HCT116 (cell line): ENCODE measurements at regions not wholly inside any gene's neighbourhood (a gene's known extent, or its start where the extent isn't known, plus 50 kb on each side); places are given as distances from the start of the nearest gene placed in this dataset.
A peak's percentile ranks its signal among the peaks of the same experiment; 100 is the strongest.
"Not testable (repeated sequence)": the region's sequence is repeated elsewhere in the genome, so short reads cannot be mapped to it uniquely, and the experiment has no call there.

Experiments
- ATAC-seq: fragments of 200-7000 bp; cut with Tn5 transposase; 2 replicates; pipeline ENCODE4 v1.9.1; 2020; ENCODE audit warnings: mild to moderate bottlenecking, moderate library complexity
- BruUV-seq: library from RNA; stranded (reverse); fragments of 400-500 nt; replicated peaks from 2 replicates; lab custom pipeline; 2021; lab: Mats Ljungman, UMichigan
- CTCF ChIA-PET: fragments of 300-600 bp; sonication (Branson Sonifier 250); formaldehyde crosslinking; loops from one replicate; lab custom pipeline; 2021; ENCODE audit warnings: antibody characterized with exemption; lab: Charles Lee
- POLR2A ChIA-PET: fragments of 300-600, 350-600 bp; sonication (Branson Sonifier 250); formaldehyde crosslinking; loops from one replicate; lab custom pipeline; 2021; ENCODE audit warnings: antibody characterized with exemption; lab: Charles Lee
- RAD21 ChIA-PET, 2 experiments: fragments of 300-600 bp; sonication (Branson Sonifier 250); formaldehyde crosslinking; loops; one replicate each; lab custom pipeline; 2023; ENCODE audit warnings: low total read pairs in 2 of 2; ENCODE audit not compliant: uncharacterized antibody in 2 of 2, unreplicated experiment in 2 of 2, low non-redundant PET in 1 of 2; lab: Charles Lee
- DNase-seq: peaks from one replicate; pipeline ENCODE4 v3.0.0-alpha.2; 2010; ENCODE audit warnings: low read depth, low spot score
- H2AFZ ChIP-seq: fragments of 200-600 bp; shearing (Covaris generic), sonication (generic); 2 replicates; pipeline ENCODE4 v1.6.1; 2017; ENCODE audit warnings: low read depth, mixed run types, mixed read lengths, antibody characterized with exemption, low read length; ENCODE audit not compliant: poor library complexity, severe bottlenecking
- H3K27ac ChIP-seq: 2 replicates; pipeline ENCODE4 v1.5.1; 2012; ENCODE audit warnings: low read depth, low read length
- H3K27me3 ChIP-seq: fragments of 200-600 bp; sonication (generic); 2 replicates; pipeline ENCODE4 v1.6.1; 2016; ENCODE audit warnings: mixed run types, low read length, mixed read lengths; ENCODE audit not compliant: insufficient read depth
- H3K36me3 ChIP-seq, 2 experiments: fragments of 200-500 bp in 1 of 2; fragments of 200-600 bp in 1 of 2; sonication (Bioruptor generic) in 1 of 2; sonication (generic) in 1 of 2; 2 replicates each; pipeline versions ENCODE4 v1.5.1 to v1.6.1; 2014 to 2016; ENCODE audit warnings: low read length in 2 of 2, inconsistent platforms in 1 of 2, mixed read lengths in 1 of 2, mixed run types in 1 of 2; ENCODE audit not compliant: insufficient read depth in 2 of 2, control insufficient read depth in 1 of 2
- H3K4me1 ChIP-seq, 2 experiments: fragments of 200-600 bp in 1 of 2; sonication (generic) in 1 of 2; 2 replicates each; pipeline versions ENCODE4 v1.5.1 to v1.6.1; 2012 to 2017; ENCODE audit warnings: low read length in 2 of 2, inconsistent platforms in 1 of 2, mild to moderate bottlenecking in 1 of 2, mixed read lengths in 1 of 2, mixed run types in 1 of 2, moderate library complexity in 1 of 2; ENCODE audit not compliant: insufficient read depth in 2 of 2, control insufficient read depth in 1 of 2
- H3K4me2 ChIP-seq: fragments of 200-600 bp; sonication (generic); 2 replicates; pipeline ENCODE4 v1.6.1; 2017; ENCODE audit warnings: mixed run types, low read length, mixed read lengths
- H3K4me3 ChIP-seq, 2 experiments: fragments of 200-600 bp in 1 of 2; sonication (generic) in 1 of 2; replicated peaks in 1 of 2; 2 replicates each; pipeline ENCODE4 v1.5.1; 2011 to 2016; ENCODE audit warnings: low read length in 2 of 2, control low read depth in 1 of 2, low read depth in 1 of 2, mild to moderate bottlenecking in 1 of 2, mixed read lengths in 1 of 2, mixed run types in 1 of 2
- H3K79me2 ChIP-seq: fragments of 200-600 bp; sonication (generic); 2 replicates; pipeline ENCODE4 v1.6.1; 2017; ENCODE audit warnings: mild to moderate bottlenecking, mixed run types, low read length, moderate library complexity, mixed read lengths; ENCODE audit not compliant: insufficient read depth
- H3K9ac ChIP-seq: fragments of 200-600 bp; sonication (generic); 2 replicates; pipeline ENCODE4 v1.6.1; 2016; ENCODE audit warnings: low read length, mixed read lengths
- H3K9me2 ChIP-seq: fragments of 200-600 bp; sonication (generic), shearing (Covaris generic); 2 replicates; pipeline ENCODE4 v1.6.1; 2017; ENCODE audit warnings: mixed run types, mild to moderate bottlenecking, moderate library complexity; ENCODE audit not compliant: insufficient read depth
- H3K9me3 ChIP-seq, 2 experiments: fragments of 200-500 bp in 1 of 2; fragments of 200-600 bp in 1 of 2; sonication (Bioruptor generic) in 1 of 2; sonication (generic) in 1 of 2; 2 replicates each; pipeline ENCODE4 v1.6.1; 2014 to 2017; ENCODE audit warnings: low read length in 2 of 2, mixed read lengths in 2 of 2, inconsistent platforms in 1 of 2, low read depth in 1 of 2, mild to moderate bottlenecking in 1 of 2, mixed run types in 1 of 2, moderate library complexity in 1 of 2; ENCODE audit not compliant: control insufficient read depth in 1 of 2, insufficient read depth in 1 of 2
- H4K20me1 ChIP-seq: fragments of 200-600 bp; sonication (generic), shearing (Covaris generic); 2 replicates; pipeline ENCODE4 v1.6.1; 2017; ENCODE audit warnings: mixed run types, mild to moderate bottlenecking, moderate library complexity; ENCODE audit not compliant: insufficient read depth
- CBX3 ChIP-seq: IDR thresholded peaks from 2 replicates; pipeline ENCODE4 v1.6.1; 2012; ENCODE audit warnings: low read depth
- CEBPB ChIP-seq: IDR thresholded peaks from 2 replicates; pipeline ENCODE4 v1.6.1; 2012; ENCODE audit warnings: low read depth
- ELF1 ChIP-seq: IDR thresholded peaks from 2 replicates; pipeline ENCODE4 v1.6.1; 2012; ENCODE audit warnings: low read depth, borderline replicate concordance
- EZH2phosphoT487 ChIP-seq: fragments of 200-600 bp; IDR thresholded peaks from 2 replicates; pipeline ENCODE4 v1.6.1; 2018; ENCODE audit warnings: antibody characterized with exemption, borderline replicate concordance
- MAX ChIP-seq: IDR thresholded peaks from 2 replicates; pipeline ENCODE4 v1.6.1; 2012
- POLR2A ChIP-seq: IDR thresholded peaks from 2 replicates; pipeline ENCODE4 v1.7.0; 2011; ENCODE audit warnings: borderline replicate concordance; ENCODE audit not compliant: insufficient read depth, insufficient read length; ENCODE audit errors: extremely low read depth
- RAD21 ChIP-seq: IDR thresholded peaks from 2 replicates; pipeline ENCODE4 v1.6.1; 2012; ENCODE audit warnings: low read depth, mild to moderate bottlenecking
- SIN3A ChIP-seq: IDR thresholded peaks from 2 replicates; pipeline ENCODE4 v1.6.1; 2012; ENCODE audit warnings: low read depth
- TCF7L2 ChIP-seq: IDR thresholded peaks from 2 replicates; pipeline ENCODE4 v1.7.0; 2011; ENCODE audit warnings: borderline replicate concordance, inconsistent platforms; ENCODE audit not compliant: insufficient read depth, insufficient read length; ENCODE audit errors: extremely low read depth
- YY1 ChIP-seq: IDR thresholded peaks from 2 replicates; pipeline ENCODE4 v1.6.1; 2011; ENCODE audit warnings: low read length, low read depth, moderate library complexity, mild to moderate bottlenecking; ENCODE audit not compliant: insufficient replicate concordance; ENCODE audit errors: extremely low read depth
- ZFX ChIP-seq: fragments of 450-650 bp; IDR thresholded peaks from 2 replicates; pipeline ENCODE4 v1.6.1; 2017
- intact Hi-C: fragments of 100-400 bp; cut with micrococcal nuclease; formaldehyde crosslinking; loops from 2 replicates; pipeline ENCODE4 v1.10.0; 2022
- TF ChIP-seq, protein P1 (sequence below): IDR thresholded peaks from 2 replicates; pipeline ENCODE4 v1.6.1; 2012
- TF ChIP-seq, protein P2 (sequence below): IDR thresholded peaks from 2 replicates; pipeline ENCODE4 v1.6.1; 2011; ENCODE audit warnings: mild to moderate bottlenecking, low read length, moderate library complexity; ENCODE audit not compliant: insufficient replicate concordance; ENCODE audit errors: extremely low read depth

GRCh38 chr7:83833721-83834120 lies 184.8 kb upstream of the SEMA3E start:
- H4K20me1 ChIP-seq, BruUV-seq, DNase-seq, H3K9me2 ChIP-seq, H3K9ac ChIP-seq, CTCF ChIA-PET, H3K36me3 ChIP-seq, H3K27me3 ChIP-seq, intact Hi-C loops, H3K27ac ChIP-seq, RAD21 ChIA-PET, H3K4me1 ChIP-seq, POLR2A ChIA-PET, H3K4me2 ChIP-seq, H2AFZ ChIP-seq, H3K9me3 ChIP-seq, ATAC-seq, H3K4me3 ChIP-seq, H3K79me2 ChIP-seq: not testable (repeated sequence)

DNA sequence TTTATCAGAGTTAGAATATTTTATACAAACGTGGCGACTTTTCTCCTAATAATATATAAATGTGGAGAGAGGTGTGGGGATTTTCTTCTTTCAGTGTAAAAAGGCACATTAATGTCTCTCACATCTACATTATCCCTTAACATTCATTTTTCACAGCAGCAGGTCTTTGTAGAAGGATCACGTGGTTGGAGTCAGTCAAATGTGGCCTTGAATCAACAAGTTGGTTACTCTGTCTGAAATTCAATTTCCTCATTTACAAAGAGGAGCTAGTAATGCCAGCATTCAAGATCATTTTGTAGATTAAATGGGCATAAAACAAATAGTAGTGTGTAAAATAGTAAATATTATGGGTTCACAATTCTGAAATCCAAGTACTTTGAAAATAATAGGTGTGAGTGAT lies 183.1 kb upstream of the SEMA3E start:
- Histone ChIP-seq H3K27me3 (no peaks in the 10 kb centered on the region), H3K4me1 (no peaks in the 10 kb centered on the region), H3K4me2 (no peak overlapping the region), H3K79me2 (no peaks in the 10 kb centered on the region), H3K27ac (no peak overlapping the region), H3K9me3 (no peaks in the 10 kb centered on the region), H2AFZ (peak overlapping the region; percentile 3), H3K4me3 (no peak overlapping the region), H3K9ac (no peak overlapping the region), H3K36me3 (no peaks in the 10 kb centered on the region), H4K20me1 (no peaks in the 10 kb centered on the region), H3K9me2 (no peaks in the 10 kb centered on the region)
- DNase-seq (no peak), ATAC-seq (no peak)
- TF ChIP-seq ELF1 (no peak), CBX3 (no peak), MAX (no peak)
- ChIA-PET CTCF (no interaction called here), POLR2A (no interaction called here), RAD21 (no interaction called here)
- BruUV-seq, result no TSS peak
- intact Hi-C loops, result no loop called here

DNA sequence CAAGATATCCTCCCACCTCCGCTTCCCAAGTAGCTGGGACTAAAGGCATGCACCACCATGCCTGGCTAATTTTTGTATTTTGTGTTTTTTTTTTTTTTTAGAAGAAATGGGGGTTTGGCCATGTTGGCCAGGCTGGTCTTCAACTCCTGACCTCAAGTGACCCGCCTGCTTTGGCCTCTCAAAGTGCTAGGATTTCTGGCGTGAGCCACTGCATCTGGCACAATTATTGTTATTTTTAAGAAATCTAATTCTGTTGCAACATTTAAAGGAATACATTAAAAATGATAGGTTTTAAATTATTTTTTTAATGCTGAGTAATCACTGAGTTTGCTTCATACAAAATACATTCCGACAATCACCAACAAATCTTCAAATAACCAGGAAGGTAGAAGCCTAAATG lies 178.1 kb upstream of the SEMA3E start:
- no peaks in the 10 kb centered on the region for H4K20me1 ChIP-seq
- H3K36me3 ChIP-seq, result no peaks in the 10 kb centered on the region
- ATAC-seq (no peak), DNase-seq (no peak)
- H3K9me2 ChIP-seq, result no peaks in the 10 kb centered on the region
- H2AFZ ChIP-seq, result no peak overlapping the region
- H3K9me3 ChIP-seq, result no peaks in the 10 kb centered on the region
- no peaks in the 10 kb centered on the region for H3K27me3 ChIP-seq
- CTCF ChIA-PET, result no interaction called here
- H3K27ac ChIP-seq, result no peak overlapping the region
- POLR2A ChIA-PET, result no interaction called here
- no peaks in the 10 kb centered on the region for H3K4me1 ChIP-seq
- no peak overlapping the region for H3K4me3 ChIP-seq
- H3K9ac ChIP-seq, result no peak overlapping the region
- H3K4me2 ChIP-seq, result no peak overlapping the region
- BruUV-seq, result no TSS peak
- H3K79me2 ChIP-seq, result no peaks in the 10 kb centered on the region
- intact Hi-C loops, result no loop called here
- RAD21 ChIA-PET, result no interaction called here
- TF ChIP-seq RAD21, result no peak
- no peak for TF ChIP-seq ZFX
- TF ChIP-seq TCF7L2, result no peak
- no peak for TF ChIP-seq POLR2A
- no peak for TF ChIP-seq SIN3A
- no peak for TF ChIP-seq MAX
- no peak for TF ChIP-seq EZH2phosphoT487
- TF ChIP-seq, protein P1, sequence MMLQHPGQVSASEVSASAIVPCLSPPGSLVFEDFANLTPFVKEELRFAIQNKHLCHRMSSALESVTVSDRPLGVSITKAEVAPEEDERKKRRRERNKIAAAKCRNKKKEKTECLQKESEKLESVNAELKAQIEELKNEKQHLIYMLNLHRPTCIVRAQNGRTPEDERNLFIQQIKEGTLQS, result no peak
- TF ChIP-seq CEBPB, result no peak
- TF ChIP-seq, protein P2, sequence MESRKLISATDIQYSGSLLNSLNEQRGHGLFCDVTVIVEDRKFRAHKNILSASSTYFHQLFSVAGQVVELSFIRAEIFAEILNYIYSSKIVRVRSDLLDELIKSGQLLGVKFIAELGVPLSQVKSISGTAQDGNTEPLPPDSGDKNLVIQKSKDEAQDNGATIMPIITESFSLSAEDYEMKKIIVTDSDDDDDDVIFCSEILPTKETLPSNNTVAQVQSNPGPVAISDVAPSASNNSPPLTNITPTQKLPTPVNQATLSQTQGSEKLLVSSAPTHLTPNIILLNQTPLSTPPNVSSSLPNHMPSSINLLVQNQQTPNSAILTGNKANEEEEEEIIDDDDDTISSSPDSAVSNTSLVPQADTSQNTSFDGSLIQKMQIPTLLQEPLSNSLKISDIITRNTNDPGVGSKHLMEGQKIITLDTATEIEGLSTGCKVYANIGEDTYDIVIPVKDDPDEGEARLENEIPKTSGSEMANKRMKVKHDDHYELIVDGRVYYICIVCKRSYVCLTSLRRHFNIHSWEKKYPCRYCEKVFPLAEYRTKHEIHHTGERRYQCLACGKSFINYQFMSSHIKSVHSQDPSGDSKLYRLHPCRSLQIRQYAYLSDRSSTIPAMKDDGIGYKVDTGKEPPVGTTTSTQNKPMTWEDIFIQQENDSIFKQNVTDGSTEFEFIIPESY, result no peak
- no peak for TF ChIP-seq YY1
